ENCODE measurements at regions not wholly inside any gene's neighbourhood (a gene's known extent, or its start where the extent isn't known, plus 50 kb on each side); places are given as distances from the start of the nearest gene placed in this dataset.

DNA sequence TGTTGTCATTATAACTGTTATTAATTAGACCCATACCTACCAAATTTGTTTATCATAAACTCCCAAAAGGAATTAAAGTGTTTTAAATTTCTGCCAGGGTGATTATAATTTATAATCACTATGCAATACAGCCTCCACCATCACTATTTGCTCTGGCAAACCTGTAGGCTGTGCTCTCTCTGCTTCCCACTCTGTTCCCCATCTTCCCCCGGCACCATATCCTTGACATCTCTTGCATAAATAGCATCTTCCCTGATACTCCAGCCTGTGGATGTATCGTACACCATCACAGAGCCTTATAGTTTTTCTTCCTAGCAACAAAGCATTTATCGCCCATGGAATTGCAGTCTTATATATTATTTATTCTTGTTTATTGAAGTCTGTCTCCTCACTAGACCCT lies 181.5 kb upstream of the TSC22D1 start:
- TF ChIP-seq, protein P1, sequence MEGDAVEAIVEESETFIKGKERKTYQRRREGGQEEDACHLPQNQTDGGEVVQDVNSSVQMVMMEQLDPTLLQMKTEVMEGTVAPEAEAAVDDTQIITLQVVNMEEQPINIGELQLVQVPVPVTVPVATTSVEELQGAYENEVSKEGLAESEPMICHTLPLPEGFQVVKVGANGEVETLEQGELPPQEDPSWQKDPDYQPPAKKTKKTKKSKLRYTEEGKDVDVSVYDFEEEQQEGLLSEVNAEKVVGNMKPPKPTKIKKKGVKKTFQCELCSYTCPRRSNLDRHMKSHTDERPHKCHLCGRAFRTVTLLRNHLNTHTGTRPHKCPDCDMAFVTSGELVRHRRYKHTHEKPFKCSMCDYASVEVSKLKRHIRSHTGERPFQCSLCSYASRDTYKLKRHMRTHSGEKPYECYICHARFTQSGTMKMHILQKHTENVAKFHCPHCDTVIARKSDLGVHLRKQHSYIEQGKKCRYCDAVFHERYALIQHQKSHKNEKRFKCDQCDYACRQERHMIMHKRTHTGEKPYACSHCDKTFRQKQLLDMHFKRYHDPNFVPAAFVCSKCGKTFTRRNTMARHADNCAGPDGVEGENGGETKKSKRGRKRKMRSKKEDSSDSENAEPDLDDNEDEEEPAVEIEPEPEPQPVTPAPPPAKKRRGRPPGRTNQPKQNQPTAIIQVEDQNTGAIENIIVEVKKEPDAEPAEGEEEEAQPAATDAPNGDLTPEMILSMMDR (IDR thresholded peaks at IDR 0.05; ENCODE audit: low read length): no peak
- TF ChIP-seq EZH2 (IDR thresholded peaks at IDR 0.05; ENCODE audit: borderline replicate concordance, low read length): no peak

Data from OCI-LY1 (cell line).